Activated B cell treated with CpG ODN at 0.5 μM for 24 hours (primary cell): ENCODE measurements at regions not wholly inside any gene's neighbourhood (a gene's known extent, or its start where the extent isn't known, plus 50 kb on each side); places are given as distances from the start of the nearest gene placed in this dataset.
"Not testable (repeated sequence)": the region's sequence is repeated elsewhere in the genome, so short reads cannot be mapped to it uniquely, and the experiment has no call there.

Experiments used
- ATAC-seq: fragments of 200-7000 bp; cut with Tn5 transposase; one replicate; pipeline ENCODE4 v1.10.0; 2021; ENCODE audit warnings: low read depth, mild to moderate bottlenecking, moderate library complexity
- CTCF ChIA-PET: fragments of 350-600 bp; sonication (Branson Sonifier 250); formaldehyde crosslinking; loops from one replicate; lab custom pipeline; 2021; ENCODE audit warnings: antibody characterized with exemption; lab: Charles Lee
- POLR2A ChIA-PET: fragments of 350-600 bp; sonication (Branson Sonifier 250); formaldehyde crosslinking; loops from one replicate; lab custom pipeline; 2021; ENCODE audit warnings: antibody characterized with exemption; lab: Charles Lee
- DNase-seq: peaks from one replicate; pipeline ENCODE4 v3.0.0; 2022
- H3K27ac Mint-ChIP-seq: one replicate; pipeline ENCODE4 v1.8.0; 2020; ENCODE audit warnings: mixed read lengths
- H3K27me3 Mint-ChIP-seq: one replicate; pipeline ENCODE4 v1.8.0; 2021; ENCODE audit warnings: mixed read lengths
- H3K36me3 Mint-ChIP-seq: one replicate; pipeline ENCODE4 v1.8.0; 2021; ENCODE audit warnings: low read depth, mixed read lengths
- H3K4me1 Mint-ChIP-seq: one replicate; pipeline ENCODE4 v1.8.0; 2021; ENCODE audit warnings: mixed read lengths
- H3K4me3 Mint-ChIP-seq: one replicate; pipeline ENCODE4 v1.8.0; 2020; ENCODE audit warnings: mild to moderate bottlenecking, mixed read lengths
- H3K9me3 Mint-ChIP-seq: one replicate; pipeline ENCODE4 v1.8.0; 2020; ENCODE audit warnings: mixed read lengths
- CTCF ChIP-seq: fragments of 200-600 bp; IDR thresholded peaks from one replicate; pipeline ENCODE4 v1.8.0; 2022; ENCODE audit warnings: antibody characterized with exemption, mild to moderate bottlenecking
- intact Hi-C: fragments of 100-400 bp; cut with micrococcal nuclease; formaldehyde crosslinking; loops from one replicate; pipeline ENCODE4 v1.15.1; 2024

- CTCF ChIA-PET = interaction anchor here (0.7 to 2.5 kb wide), 10 partner anchors 9 to 239 kb away, joined by 3 to 12 read pairs (median 3); no protein-coding TSS in a partner anchor
- H3K27me3 Mint-ChIP-seq = peaks cover 3% of the 10 kb centered on the region
These were observed 54.2 kb upstream of the SEC14L1 start for GRCh38 chr17:77086433-77087010.

DNA sequence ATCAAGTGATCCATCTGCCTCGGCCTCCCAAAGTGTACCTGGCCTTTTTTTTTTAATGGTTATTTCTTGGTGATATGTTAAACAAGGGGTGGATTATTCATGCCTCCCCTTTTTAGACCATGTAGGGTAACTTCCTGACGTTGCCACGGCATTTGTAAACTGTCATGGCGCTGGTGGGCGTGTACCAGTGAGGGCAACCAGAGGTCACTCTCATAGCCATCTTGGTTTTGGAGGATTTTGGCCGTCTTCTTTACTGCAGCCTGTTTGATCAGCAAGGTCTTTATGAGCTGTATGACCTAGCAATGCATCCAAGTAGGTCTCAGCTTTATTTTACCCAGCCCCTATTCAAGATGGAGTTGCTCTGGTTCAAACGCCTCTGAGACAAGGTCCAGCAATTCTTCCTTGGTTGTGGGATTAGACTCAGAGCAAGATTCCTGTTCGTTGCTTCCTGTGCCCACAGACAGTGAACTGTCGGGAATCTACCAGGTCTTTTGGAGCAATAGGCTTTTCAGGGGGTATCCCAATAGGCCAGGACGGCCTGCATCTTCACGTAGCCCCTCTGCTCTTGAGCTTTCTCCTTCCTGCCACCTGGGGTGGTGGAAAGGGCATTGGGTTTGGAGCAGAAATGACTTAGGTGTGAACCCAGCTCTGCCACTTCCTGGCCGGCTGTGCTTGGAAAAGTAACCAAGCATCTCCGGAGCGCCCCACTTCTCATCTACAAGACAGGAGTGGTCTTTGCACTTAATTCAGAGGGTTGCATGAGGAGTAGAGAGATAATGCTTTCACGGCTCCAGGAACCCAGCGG lies 52.9 kb upstream of the SEC14L1 start:
- Mint-ChIP-seq H3K27me3 (peaks cover 3% of the 10 kb centered on the region), H3K4me3 (peak overlapping the region; percentile 95), H3K9me3 (no peaks in the 10 kb centered on the region), H3K4me1 (peaks cover 50% of the 10 kb centered on the region), H3K27ac (peak overlapping the region; percentile 95), H3K36me3 (peaks cover 38% of the 10 kb centered on the region)
- no peak for TF ChIP-seq CTCF
- no peak for ATAC-seq
- intact Hi-C loops = loop anchor here (1.0 to 5.0 kb wide), 5 partner anchors 9 to 1753 kb away; partner anchors contain the start of genes SEC14L1 and USP36
- POLR2A ChIA-PET = interaction anchor here (0.6 to 3.6 kb wide), 23 partner anchors 9 to 870 kb away, joined by 3 to 59 read pairs (median 4); partner anchors contain the start of genes SEC14L1 and TNRC6C
- CTCF ChIA-PET = interaction anchor here (0.9 to 2.5 kb wide), 15 partner anchors 8 to 1000 kb away, joined by 3 to 21 read pairs (median 5); partner anchors contain the start of gene SEC14L1
- no peak for DNase-seq

More at GRCh38 chr17:77086433-77087010, 54.2 kb upstream of the SEC14L1 start:
- Mint-ChIP-seq H3K36me3 (peaks cover 29% of the 10 kb centered on the region), H3K4me1 (peaks cover 43% of the 10 kb centered on the region), H3K9me3 (no peaks in the 10 kb centered on the region), H3K27ac (no peak overlapping the region), H3K4me3 (no peak overlapping the region)
- ATAC-seq (peak; percentile 56), DNase-seq (peak; percentile 79)
- peak; percentile 67 for TF ChIP-seq CTCF
- intact Hi-C loops = loop anchor here (1.0 to 5.0 kb wide), 2 partner anchors 161 to 411 kb away; no protein-coding TSS in a partner anchor
- POLR2A ChIA-PET = interaction anchor here (0.9 to 1.2 kb wide), 2 partner anchors 134 to 161 kb away, joined by 3 to 10 read pairs; no protein-coding TSS in a partner anchor

DNA sequence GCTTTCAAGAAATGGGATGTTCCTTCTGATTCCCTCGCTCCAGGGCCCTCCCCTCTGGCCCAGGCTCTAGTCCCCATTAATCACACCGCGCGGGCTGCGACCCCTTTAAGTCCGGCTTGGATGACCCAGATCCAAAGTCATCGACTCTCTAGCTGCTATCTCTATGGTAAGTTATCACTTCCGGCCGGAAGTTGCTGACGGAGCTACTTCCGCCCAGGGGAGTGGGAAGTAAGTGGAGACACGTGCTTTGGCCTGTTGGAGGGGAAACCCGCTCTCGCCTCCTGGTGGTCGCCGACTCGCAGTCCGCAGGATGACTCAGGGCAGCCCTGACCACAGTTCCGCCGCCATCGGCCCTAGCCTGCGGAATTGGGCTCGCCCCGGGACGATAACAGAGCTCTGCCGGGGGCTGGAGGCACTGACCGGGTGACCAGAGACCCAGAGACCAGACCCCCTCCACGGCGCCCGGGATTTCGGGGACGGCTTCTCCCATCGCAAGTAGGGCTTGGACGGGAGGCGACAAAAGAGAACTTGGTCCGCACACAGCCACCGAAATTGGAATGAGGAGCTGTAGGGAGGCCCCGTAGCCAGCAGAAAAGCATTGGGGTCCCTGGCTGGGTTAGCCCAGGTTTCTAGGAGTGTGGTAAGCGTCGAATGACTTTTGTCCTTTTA lies 52.2 kb upstream of the SEC14L1 start:
- peak; percentile 89 for ATAC-seq
- H3K36me3 Mint-ChIP-seq = peaks cover 45% of the 10 kb centered on the region
- H3K27me3 Mint-ChIP-seq = peaks cover 3% of the 10 kb centered on the region
- H3K9me3 Mint-ChIP-seq = no peaks in the 10 kb centered on the region
- intact Hi-C loops = loop anchor here (1.0 to 5.0 kb wide), 5 partner anchors 9 to 1752 kb away; partner anchors contain the start of genes SEC14L1 and USP36
- H3K27ac Mint-ChIP-seq = peak overlapping the region; percentile 95
- TF ChIP-seq CTCF = no peak
- peak; percentile 84 for DNase-seq
- ChIA-PET POLR2A (interaction anchor here (0.5 to 3.6 kb wide), 24 partner anchors 10 to 870 kb away, joined by 3 to 59 read pairs (median 4); partner anchors contain the start of genes SEC14L1 and TNRC6C), CTCF (interaction anchor here (0.9 to 2.5 kb wide), 13 partner anchors 9 to 999 kb away, joined by 3 to 21 read pairs (median 5); partner anchors contain the start of gene SEC14L1)
- peak overlapping the region; percentile 95 for H3K4me3 Mint-ChIP-seq
- H3K4me1 Mint-ChIP-seq = peaks cover 52% of the 10 kb centered on the region

DNA sequence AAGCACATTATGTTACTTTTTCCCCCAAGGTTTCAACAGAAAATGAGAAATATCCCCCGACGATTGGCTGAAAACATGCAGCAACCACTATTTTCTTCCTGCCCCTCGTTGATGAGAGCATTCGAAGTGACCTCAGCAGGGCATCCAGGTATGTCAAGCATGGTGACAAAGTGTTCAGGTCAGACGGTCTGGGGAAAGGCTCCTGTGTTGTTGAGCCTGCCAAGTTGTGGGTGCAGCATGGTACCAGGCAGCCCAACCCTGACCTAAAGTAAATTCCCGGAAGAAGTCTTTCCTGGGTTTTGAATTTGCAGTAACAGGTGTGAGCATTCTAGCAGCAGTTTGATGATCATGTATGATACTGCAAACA lies 51.7 kb upstream of the SEC14L1 start:
- Mint-ChIP-seq H3K27me3 (peaks cover 3% of the 10 kb centered on the region), H3K4me3 (peak overlapping the region; percentile 95), H3K9me3 (no peaks in the 10 kb centered on the region), H3K36me3 (peaks cover 51% of the 10 kb centered on the region), H3K4me1 (peaks cover 52% of the 10 kb centered on the region), H3K27ac (peak overlapping the region; percentile 95)
- no peak for TF ChIP-seq CTCF
- DNase-seq = no peak
- POLR2A ChIA-PET = interaction anchor here (0.7 to 3.6 kb wide), 17 partner anchors 9 to 869 kb away, joined by 3 to 59 read pairs (median 6); partner anchors contain the start of genes SEC14L1 and TNRC6C
- CTCF ChIA-PET = interaction anchor here (1.1 to 2.5 kb wide), 9 partner anchors 10 to 999 kb away, joined by 3 to 21 read pairs (median 6); partner anchors contain the start of gene SEC14L1
- intact Hi-C loops = loop anchor here (2.0 to 5.0 kb wide), 2 partner anchors 408 to 1752 kb away; partner anchors contain the start of gene USP36
- ATAC-seq = no peak

GRCh38 chr17:77089949-77090348 lies 50.8 kb upstream of the SEC14L1 start:
- DNase-seq, ATAC-seq, H3K27me3 Mint-ChIP-seq, H3K9me3 Mint-ChIP-seq: not testable (repeated sequence)
- H3K4me3 Mint-ChIP-seq = peak overlapping the region; percentile 95
- intact Hi-C loops = loop anchor here (2.0 to 5.0 kb wide), 2 partner anchors 407 to 1751 kb away; partner anchors contain the start of gene USP36
- ChIA-PET CTCF (interaction anchor here (0.6 kb wide), 1 partner anchor 236 kb away, joined by 4 read pairs; no protein-coding TSS in a partner anchor), POLR2A (interaction anchor here (0.7 to 3.6 kb wide), 11 partner anchors 8 to 1063 kb away, joined by 3 to 59 read pairs (median 3); partner anchors contain the start of genes SEC14L1 and TNRC6C)
- peaks cover 52% of the 10 kb centered on the region for H3K4me1 Mint-ChIP-seq
- peak overlapping the region; percentile 95 for H3K27ac Mint-ChIP-seq
- H3K36me3 Mint-ChIP-seq = peaks cover 57% of the 10 kb centered on the region
